Neural crest cell (in vitro differentiated cells): ENCODE measurements at regions not wholly inside any gene's neighbourhood (a gene's known extent, or its start where the extent isn't known, plus 50 kb on each side); places are given as distances from the start of the nearest gene placed in this dataset.
"Not testable (repeated sequence)": the region's sequence is repeated elsewhere in the genome, so short reads cannot be mapped to it uniquely, and the experiment has no call there.

Experiments used
- DNase-seq: peaks from one replicate; pipeline ENCODE4 v3.0.0; 2021; ENCODE audit warnings: low read depth, mixed read lengths, low spot score
- H3K27ac Mint-ChIP-seq: one replicate; pipeline ENCODE4 v1.8.0; 2021; ENCODE audit warnings: mild to moderate bottlenecking, mixed read lengths; ENCODE audit not compliant: unreplicated experiment
- H3K27me3 Mint-ChIP-seq: 2 replicates; pipeline ENCODE4 v1.8.0; 2021; ENCODE audit warnings: low read depth, mild to moderate bottlenecking, mixed read lengths
- H3K36me3 Mint-ChIP-seq: 2 replicates; pipeline ENCODE4 v1.8.0; 2021; ENCODE audit warnings: low read depth, mild to moderate bottlenecking, mixed read lengths
- H3K4me1 Mint-ChIP-seq: 2 replicates; pipeline ENCODE4 v1.8.0; 2021; ENCODE audit warnings: mixed read lengths
- H3K4me3 Mint-ChIP-seq: one replicate; pipeline ENCODE4 v1.8.0; 2021; ENCODE audit warnings: mild to moderate bottlenecking, mixed read lengths
- H3K9me3 Mint-ChIP-seq: 2 replicates; pipeline ENCODE4 v1.8.0; 2021; ENCODE audit warnings: mixed read lengths
- TF ChIP-seq, protein P1 (sequence below): fragments of 200-600 bp; sonication (generic); conservative IDR thresholded peaks from 2 replicates; pipeline ENCODE4 v1.5.0; 2021; ENCODE audit warnings: antibody characterized with exemption, mild to moderate bottlenecking

DNA sequence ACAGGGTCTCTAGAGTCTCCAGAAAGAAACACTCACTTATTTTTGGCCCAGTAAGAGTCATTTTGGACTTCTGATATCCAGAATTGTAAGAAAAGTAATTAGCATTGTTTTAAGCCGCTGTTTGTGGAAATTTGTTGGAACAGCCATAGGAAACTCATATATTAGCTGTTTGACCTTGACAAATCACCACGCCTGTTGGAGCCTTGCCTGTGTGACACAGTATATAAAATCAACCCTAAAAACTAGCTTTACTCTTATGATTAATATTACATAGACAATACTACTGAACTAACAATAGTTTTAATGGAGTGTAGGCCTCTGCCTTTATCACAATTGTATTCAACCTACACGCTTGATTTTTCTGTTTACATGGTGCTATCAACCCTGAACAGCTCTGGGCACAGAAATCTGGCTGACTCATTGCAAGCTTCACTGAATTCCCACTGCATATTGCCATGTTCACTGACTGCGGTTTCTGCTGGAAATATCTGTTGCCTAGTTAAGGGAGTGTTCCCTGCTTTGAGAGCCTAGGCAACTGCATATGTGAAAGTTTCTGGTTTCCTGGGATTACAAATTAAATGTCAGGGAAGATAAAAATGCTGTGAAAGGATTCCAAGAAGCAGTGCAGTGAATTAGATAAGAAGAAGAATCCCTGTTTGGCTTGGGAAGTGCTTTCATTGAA is 419.5 kb upstream of the DEPDC1 start:
- no peak overlapping the region for H3K4me3 Mint-ChIP-seq
- H3K27ac Mint-ChIP-seq: no peak overlapping the region

DNA sequence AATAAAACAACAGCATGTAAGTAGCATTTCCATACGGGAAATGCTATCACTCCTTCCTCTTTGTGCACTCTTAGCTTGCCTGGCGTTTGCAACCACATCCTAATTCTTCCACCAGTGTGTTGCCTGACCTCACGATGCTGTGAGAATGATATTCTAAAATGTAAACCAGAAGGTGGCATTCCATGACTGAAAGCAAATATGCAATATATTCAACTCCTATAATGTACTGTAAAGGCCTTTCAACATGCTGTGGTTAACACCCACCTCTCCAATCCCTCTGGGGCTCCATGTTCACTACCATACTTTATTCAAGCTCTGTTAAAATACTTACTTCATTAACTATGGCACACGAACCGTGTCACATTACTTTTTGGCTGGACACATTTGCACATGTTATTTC is 420.6 kb upstream of the DEPDC1 start:
- Mint-ChIP-seq H3K4me3 (no peak overlapping the region), H3K9me3 (no peaks in the 10 kb centered on the region), H3K27ac (no peak overlapping the region), H3K36me3 (no peaks in the 10 kb centered on the region), H3K27me3 (no peaks in the 10 kb centered on the region), H3K4me1 (no peaks in the 10 kb centered on the region)
- no peak for DNase-seq
- TF ChIP-seq, protein P1, sequence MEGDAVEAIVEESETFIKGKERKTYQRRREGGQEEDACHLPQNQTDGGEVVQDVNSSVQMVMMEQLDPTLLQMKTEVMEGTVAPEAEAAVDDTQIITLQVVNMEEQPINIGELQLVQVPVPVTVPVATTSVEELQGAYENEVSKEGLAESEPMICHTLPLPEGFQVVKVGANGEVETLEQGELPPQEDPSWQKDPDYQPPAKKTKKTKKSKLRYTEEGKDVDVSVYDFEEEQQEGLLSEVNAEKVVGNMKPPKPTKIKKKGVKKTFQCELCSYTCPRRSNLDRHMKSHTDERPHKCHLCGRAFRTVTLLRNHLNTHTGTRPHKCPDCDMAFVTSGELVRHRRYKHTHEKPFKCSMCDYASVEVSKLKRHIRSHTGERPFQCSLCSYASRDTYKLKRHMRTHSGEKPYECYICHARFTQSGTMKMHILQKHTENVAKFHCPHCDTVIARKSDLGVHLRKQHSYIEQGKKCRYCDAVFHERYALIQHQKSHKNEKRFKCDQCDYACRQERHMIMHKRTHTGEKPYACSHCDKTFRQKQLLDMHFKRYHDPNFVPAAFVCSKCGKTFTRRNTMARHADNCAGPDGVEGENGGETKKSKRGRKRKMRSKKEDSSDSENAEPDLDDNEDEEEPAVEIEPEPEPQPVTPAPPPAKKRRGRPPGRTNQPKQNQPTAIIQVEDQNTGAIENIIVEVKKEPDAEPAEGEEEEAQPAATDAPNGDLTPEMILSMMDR: no peak

More for the DNA sequence above, 419.5 kb upstream of the DEPDC1 start:
- Mint-ChIP-seq H3K27me3 (no peaks in the 10 kb centered on the region), H3K36me3 (no peaks in the 10 kb centered on the region), H3K9me3 (no peaks in the 10 kb centered on the region), H3K4me1 (no peaks in the 10 kb centered on the region)
- TF ChIP-seq, protein P1: no peak
- no peak for DNase-seq

DNA sequence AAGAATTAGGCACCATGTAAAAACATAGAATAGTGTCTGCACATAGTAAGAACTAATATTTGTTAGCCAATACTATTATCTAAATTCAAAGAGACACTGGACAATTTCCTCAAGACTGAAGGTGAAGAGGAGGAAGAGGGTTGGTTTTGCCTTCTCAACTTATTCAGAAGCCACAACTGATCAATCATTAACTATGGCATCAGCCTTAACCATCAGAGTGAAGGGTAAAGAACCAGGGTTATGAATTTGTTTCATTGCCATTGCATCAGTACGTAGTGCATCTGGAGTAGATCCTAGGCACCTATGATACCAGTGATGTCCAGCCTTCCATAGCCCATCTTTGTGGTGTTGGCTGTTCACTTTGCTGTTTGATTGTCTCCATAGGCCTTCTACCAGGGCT is 421.7 kb upstream of the DEPDC1 start:
- no peak for DNase-seq
- Mint-ChIP-seq H3K27me3 (no peaks in the 10 kb centered on the region), H3K36me3 (no peaks in the 10 kb centered on the region), H3K4me1 (no peaks in the 10 kb centered on the region), H3K4me3 (no peak overlapping the region), H3K27ac (no peak overlapping the region), H3K9me3 (no peaks in the 10 kb centered on the region)
- TF ChIP-seq, protein P1: no peak

DNA sequence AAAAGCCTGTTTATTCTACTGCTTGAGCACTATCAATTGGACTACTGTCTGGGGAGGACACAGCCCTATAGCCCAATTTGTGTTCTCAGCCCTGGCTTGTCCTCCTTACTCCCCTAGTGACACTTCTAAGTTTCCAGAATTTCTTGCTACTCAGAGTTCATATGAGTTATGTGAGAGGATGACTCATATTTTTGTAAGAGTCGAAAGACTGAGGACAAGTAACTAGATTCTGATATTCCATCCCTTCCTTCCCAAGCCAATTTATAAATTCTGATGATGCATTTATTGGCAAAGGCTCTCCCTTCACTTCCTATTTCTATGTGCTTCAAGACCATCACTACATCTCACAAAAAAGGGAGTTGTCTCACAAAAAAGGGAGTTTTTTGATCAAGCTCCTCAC is 422.2 kb upstream of the DEPDC1 start:
- TF ChIP-seq, protein P1: no peak
- Mint-ChIP-seq H3K9me3 (no peaks in the 10 kb centered on the region), H3K4me3 (no peak overlapping the region), H3K27me3 (no peaks in the 10 kb centered on the region), H3K36me3 (no peaks in the 10 kb centered on the region), H3K27ac (no peak overlapping the region), H3K4me1 (no peaks in the 10 kb centered on the region)
- no peak for DNase-seq

DNA sequence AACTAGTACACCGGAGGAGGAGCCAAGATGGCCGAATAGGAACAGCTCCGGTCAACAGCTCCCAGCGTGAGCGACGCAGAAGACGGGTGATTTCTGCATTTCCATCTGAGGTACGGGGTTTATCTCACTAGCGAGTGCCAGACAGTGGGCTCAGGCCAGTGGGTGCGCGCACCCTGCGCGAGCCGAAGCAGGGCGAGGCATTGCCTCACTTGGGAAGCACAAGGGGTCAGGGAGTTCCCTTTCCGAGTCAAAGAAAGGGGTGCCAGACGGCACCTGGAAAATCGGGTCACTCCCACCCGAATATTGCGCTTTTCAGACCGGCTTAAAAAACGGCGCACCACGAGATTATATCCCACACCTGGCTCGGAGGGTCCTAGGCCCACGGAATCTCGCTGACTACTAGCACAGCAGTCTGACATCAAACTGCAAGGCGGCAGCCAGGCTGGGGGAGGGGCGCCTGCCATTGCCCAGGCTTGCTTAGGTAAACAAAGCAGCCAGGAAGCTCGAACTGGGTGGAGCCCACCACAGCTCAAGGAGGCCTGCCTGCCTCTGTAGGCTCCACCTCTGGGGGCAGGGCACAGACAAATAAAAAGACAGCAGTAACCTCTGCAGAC is 426.7 kb upstream of the DEPDC1 start:
- not testable (repeated sequence) for H3K9me3 Mint-ChIP-seq, H3K27ac Mint-ChIP-seq, H3K4me1 Mint-ChIP-seq, DNase-seq, H3K4me3 Mint-ChIP-seq, H3K27me3 Mint-ChIP-seq, H3K36me3 Mint-ChIP-seq

GRCh38 chr1:68930101-68930500 is 433.2 kb upstream of the DEPDC1 start:
- H3K27ac Mint-ChIP-seq: no peak overlapping the region
- no peak for DNase-seq
- H3K36me3 Mint-ChIP-seq: no peaks in the 10 kb centered on the region
- no peaks in the 10 kb centered on the region for H3K4me1 Mint-ChIP-seq
- TF ChIP-seq, protein P1: no peak
- no peak overlapping the region for H3K4me3 Mint-ChIP-seq
- H3K27me3 Mint-ChIP-seq: no peaks in the 10 kb centered on the region
- H3K9me3 Mint-ChIP-seq: no peaks in the 10 kb centered on the region
